ENCODE measurements at regions not wholly inside any gene's neighbourhood (a gene's known extent, or its start where the extent isn't known, plus 50 kb on each side); places are given as distances from the start of the nearest gene placed in this dataset.
"Not testable (repeated sequence)": the region's sequence is repeated elsewhere in the genome, so short reads cannot be mapped to it uniquely, and the experiment has no call there.

GRCh38 chr6:4420160-4420865 is 284.9 kb upstream of the ECI2 start:
- ChIA-PET POLR2A (no interaction called here), CTCF (interaction anchor here (1.1 kb wide), 1 partner anchor 12 kb away, joined by 4 read pairs; no protein-coding TSS in a partner anchor)
- no peak for TF ChIP-seq CTCF (IDR thresholded peaks at IDR 0.05; ENCODE audit: insufficient read depth, low read length, missing control alignments)
- DNase-seq (ENCODE audit: low read depth, low spot score) = no peak
- no peak overlapping the region for H3K4me3 ChIP-seq (ENCODE audit: low read depth, low read length)

GRCh38 chr6:4415549-4415948 is 280.2 kb upstream of the ECI2 start:
- POLR2A ChIA-PET = no interaction called here
- DNase-seq (ENCODE audit: low read depth, low spot score) = no peak
- no peak for TF ChIP-seq CTCF (IDR thresholded peaks at IDR 0.05; ENCODE audit: insufficient read depth, low read length, missing control alignments)
- H3K4me3 ChIP-seq (ENCODE audit: low read depth, low read length) = no peak overlapping the region
- CTCF ChIA-PET = no interaction called here

GRCh38 chr6:4414078-4414477 is 278.7 kb upstream of the ECI2 start:
- POLR2A ChIA-PET; H3K4me3 ChIP-seq (ENCODE audit: low read depth, low read length); CTCF ChIA-PET; DNase-seq (ENCODE audit: low read depth, low spot score): not testable (repeated sequence)

- POLR2A ChIA-PET = no interaction called here
These were observed 277.7 kb upstream of the ECI2 start for GRCh38 chr6:4413073-4413472.

GRCh38 chr6:4412488-4412887 is 277.1 kb upstream of the ECI2 start:
- DNase-seq (ENCODE audit: low read depth, low spot score) = no peak
- ChIA-PET POLR2A (no interaction called here), CTCF (interaction anchor here (1.2 kb wide), 1 partner anchor 10 kb away, joined by 3 read pairs; no protein-coding TSS in a partner anchor)
- H3K4me3 ChIP-seq (ENCODE audit: low read depth, low read length) = no peak overlapping the region
- TF ChIP-seq CTCF (IDR thresholded peaks at IDR 0.05; ENCODE audit: insufficient read depth, low read length, missing control alignments) = no peak

More at GRCh38 chr6:4413073-4413472, 277.7 kb upstream of the ECI2 start:
- peak; percentile 34 for DNase-seq (ENCODE audit: low read depth, low spot score)
- CTCF ChIA-PET = interaction anchor here (1.2 kb wide), 1 partner anchor 11 kb away, joined by 3 read pairs; no protein-coding TSS in a partner anchor
- no peak for TF ChIP-seq CTCF (IDR thresholded peaks at IDR 0.05; ENCODE audit: insufficient read depth, low read length, missing control alignments)
- no peak overlapping the region for H3K4me3 ChIP-seq (ENCODE audit: low read depth, low read length)

- no peak overlapping the region for H3K4me3 ChIP-seq (ENCODE audit: low read depth, low read length)
- POLR2A ChIA-PET = interaction anchor here (0.6 kb wide), 1 partner anchor 667 kb away, joined by 3 read pairs; no protein-coding TSS in a partner anchor
- CTCF ChIA-PET = no interaction called here
- TF ChIP-seq CTCF (IDR thresholded peaks at IDR 0.05; ENCODE audit: insufficient read depth, low read length, missing control alignments) = no peak
- no peak for DNase-seq (ENCODE audit: low read depth, low spot score)
These were observed 276.7 kb upstream of the ECI2 start for GRCh38 chr6:4412077-4412476.

GRCh38 chr6:4407710-4408109 is 272.3 kb upstream of the ECI2 start:
- CTCF ChIA-PET; POLR2A ChIA-PET; H3K4me3 ChIP-seq (ENCODE audit: low read depth, low read length); DNase-seq (ENCODE audit: low read depth, low spot score): not testable (repeated sequence)
